Right ventricle myocardium inferior (tissue), 1 donor: ENCODE measurements at regions not wholly inside any gene's neighbourhood (a gene's known extent, or its start where the extent isn't known, plus 50 kb on each side); places are given as distances from the start of the nearest gene placed in this dataset.

Source experiments
- ATAC-seq: fragments of 200-7000 bp; cut with Tn5 transposase; one replicate; pipeline ENCODE4 v1.9.1; 2020; ENCODE audit warnings: mild to moderate bottlenecking, moderate library complexity
- DNase-seq: peaks from one replicate; pipeline ENCODE4 v3.0.0; 2021; ENCODE audit errors: missing footprints
- intact Hi-C: fragments of 100-400 bp; cut with DNase I; formaldehyde crosslinking; loops from one replicate; pipeline ENCODE4 v1.11.0; 2022
- donor health status: DM: no; HTN: yes; CAD: no; lungs with severe emphysema.

DNA sequence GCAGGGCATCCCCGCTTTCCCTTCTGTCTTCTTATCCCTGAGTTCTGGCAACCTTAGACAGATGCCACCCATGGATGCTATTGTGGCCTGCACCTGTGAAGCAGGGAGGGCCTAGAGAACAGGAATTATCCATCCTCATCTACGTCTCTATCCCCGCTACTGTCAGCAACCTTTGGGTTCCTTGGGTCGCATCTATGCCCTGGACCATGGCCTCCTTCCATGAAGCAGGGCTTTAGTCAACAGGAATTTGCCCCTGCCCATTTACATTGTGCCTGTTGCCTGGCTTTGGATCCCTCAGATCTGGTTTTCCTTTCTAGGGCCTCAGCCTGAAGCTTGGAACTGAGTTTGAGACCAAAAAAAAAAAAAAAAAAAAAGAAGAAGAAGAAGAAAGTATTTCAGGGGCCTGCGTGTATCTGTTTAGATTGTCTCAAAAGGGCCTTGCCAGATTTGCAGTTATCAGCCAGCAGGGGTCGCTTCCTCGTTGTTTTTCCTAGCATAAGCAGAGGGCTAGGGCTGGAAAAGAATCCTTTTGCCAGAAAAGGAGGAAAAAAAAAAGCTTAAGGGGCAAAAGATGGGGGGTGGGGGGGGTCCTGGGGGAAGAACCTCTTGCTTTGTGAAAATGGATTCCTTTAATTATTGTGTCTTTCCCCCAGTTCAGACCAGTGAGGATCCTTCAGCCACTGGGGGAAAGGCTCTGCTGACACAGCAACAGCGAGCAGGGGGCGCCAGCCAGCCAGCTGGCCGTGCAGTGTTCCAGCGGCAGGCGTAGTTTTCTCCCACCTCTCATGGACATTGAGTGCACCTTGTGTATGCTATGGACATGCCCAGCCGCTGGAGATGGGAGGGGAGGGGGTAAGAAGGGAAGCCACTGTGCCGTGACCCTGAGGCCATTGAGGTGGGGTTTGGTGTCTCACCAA, 65.7 kb upstream of the ALDH1L1 start:
- ATAC-seq (peak; percentile 89), DNase-seq (peak; percentile 72)
- intact Hi-C loops = loop anchor here (1.0 kb wide), 2 partner anchors 111 to 143 kb away; no protein-coding TSS in a partner anchor
